ENCODE measurements at regions not wholly inside any gene's neighbourhood (a gene's known extent, or its start where the extent isn't known, plus 50 kb on each side); places are given as distances from the start of the nearest gene placed in this dataset.

- DNase-seq = peak; percentile 64
Measured at GRCh38 chr11:115745610-115746512, 241.6 kb upstream of the CADM1 start.

GRCh38 chr11:115745066-115745465 is 240.9 kb upstream of the CADM1 start:
- DNase-seq = no peak

- no peak for DNase-seq
Measured at GRCh38 chr11:115743719-115744118, 239.5 kb upstream of the CADM1 start.

GRCh38 chr11:115741376-115742107 is 237.3 kb upstream of the CADM1 start:
- no peak for DNase-seq

GRCh38 chr11:115740324-115740723 is 236.1 kb upstream of the CADM1 start:
- DNase-seq = no peak

GRCh38 chr11:115739878-115740277 is 235.7 kb upstream of the CADM1 start:
- no peak for DNase-seq

- no peak for DNase-seq
Measured at GRCh38 chr11:115739146-115739545, 234.9 kb upstream of the CADM1 start.

- no peak for DNase-seq
Measured at GRCh38 chr11:115737875-115738274, 233.7 kb upstream of the CADM1 start.

GRCh38 chr11:115736146-115736545 is 231.9 kb upstream of the CADM1 start:
- no peak for DNase-seq

GRCh38 chr11:115724666-115725065 is 220.5 kb upstream of the CADM1 start:
- DNase-seq = no peak

GRCh38 chr11:115722711-115723110 is 218.5 kb upstream of the CADM1 start:
- no peak for DNase-seq

GRCh38 chr11:115721296-115721995 is 217.2 kb upstream of the CADM1 start:
- no peak for DNase-seq

- no peak for DNase-seq
Measured at GRCh38 chr11:115720602-115721245, 216.5 kb upstream of the CADM1 start.

- DNase-seq = no peak
Measured at GRCh38 chr11:115718945-115719344, 214.7 kb upstream of the CADM1 start.

- DNase-seq = no peak
Measured at GRCh38 chr11:115718106-115718505, 213.9 kb upstream of the CADM1 start.

- DNase-seq = peak; percentile 62
Measured at GRCh38 chr11:115716601-115717529, 212.7 kb upstream of the CADM1 start.

GRCh38 chr11:115716080-115716479 is 211.9 kb upstream of the CADM1 start:
- no peak for DNase-seq

- no peak for DNase-seq
Measured at GRCh38 chr11:115715251-115715770, 211.1 kb upstream of the CADM1 start.

- DNase-seq = no peak
Measured at GRCh38 chr11:115712296-115712695, 208.1 kb upstream of the CADM1 start.

- DNase-seq = no peak
Measured at GRCh38 chr11:115710980-115711379, 206.8 kb upstream of the CADM1 start.

- DNase-seq = no peak
Measured at GRCh38 chr11:115710426-115710825, 206.2 kb upstream of the CADM1 start.
